Cardiac fibroblast (primary cell): ENCODE measurements at regions not wholly inside any gene's neighbourhood (a gene's known extent, or its start where the extent isn't known, plus 50 kb on each side); places are given as distances from the start of the nearest gene placed in this dataset.

Source experiments
- DNase-seq, 2 donors: peaks; one replicate each; pipeline versions ENCODE4 v3.0.0 to v3.0.0-alpha.2; 2010; ENCODE audit warnings: low read depth in 2 of 2
- H3K4me3 ChIP-seq, 2 donors: replicated peaks in 1 of 2; 1 replicate in 1 of 2; 2 replicates in 1 of 2; pipeline ENCODE4 v1.5.1; 2011; ENCODE audit warnings: low read depth in 2 of 2, low read length in 2 of 2, mild to moderate bottlenecking in 2 of 2, moderate library complexity in 1 of 2
- CTCF ChIP-seq: IDR thresholded peaks from one replicate; pipeline ENCODE4 v1.5.1; 2011; ENCODE audit warnings: low read depth, mild to moderate bottlenecking, low read length, inconsistent platforms

GRCh38 chr17:71948703-71949422, 172.0 kb upstream of the SOX9 start:
- no peak for TF ChIP-seq CTCF
- DNase-seq = no peak
- no peak overlapping the region for H3K4me3 ChIP-seq

GRCh38 chr17:71959154-71959553, 161.7 kb upstream of the SOX9 start:
- peak; percentile 17 to 30 for DNase-seq
- no peak overlapping the region for H3K4me3 ChIP-seq
- peak; percentile 57 for TF ChIP-seq CTCF

DNA sequence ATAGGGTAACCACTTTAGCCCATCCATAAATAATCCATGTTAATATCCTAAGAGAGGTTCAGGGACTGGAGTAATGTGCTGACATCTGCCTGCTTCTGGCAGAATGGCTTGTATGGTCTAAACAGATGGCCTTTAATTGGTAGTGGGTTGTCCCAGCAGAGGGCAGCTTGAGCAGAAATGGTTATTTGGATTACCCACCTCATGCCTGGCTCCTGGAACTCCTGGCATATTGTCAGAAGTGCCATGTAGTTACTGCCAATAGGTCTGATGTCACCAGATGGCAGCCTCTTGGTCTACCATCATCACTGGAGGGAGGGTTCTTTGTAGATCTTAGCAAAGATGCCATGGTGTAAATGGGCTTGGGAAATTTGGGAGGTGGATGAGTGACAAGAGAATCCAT, 157.5 kb upstream of the SOX9 start:
- no peak for TF ChIP-seq CTCF
- DNase-seq = no peak
- H3K4me3 ChIP-seq = no peak overlapping the region

GRCh38 chr17:71963791-71964190, 157.0 kb upstream of the SOX9 start:
- DNase-seq = no peak
- no peak overlapping the region for H3K4me3 ChIP-seq
- TF ChIP-seq CTCF = no peak

- no peak overlapping the region for H3K4me3 ChIP-seq
- TF ChIP-seq CTCF = no peak
- no peak for DNase-seq
These were observed 156.3 kb upstream of the SOX9 start for GRCh38 chr17:71964559-71964958.

DNA sequence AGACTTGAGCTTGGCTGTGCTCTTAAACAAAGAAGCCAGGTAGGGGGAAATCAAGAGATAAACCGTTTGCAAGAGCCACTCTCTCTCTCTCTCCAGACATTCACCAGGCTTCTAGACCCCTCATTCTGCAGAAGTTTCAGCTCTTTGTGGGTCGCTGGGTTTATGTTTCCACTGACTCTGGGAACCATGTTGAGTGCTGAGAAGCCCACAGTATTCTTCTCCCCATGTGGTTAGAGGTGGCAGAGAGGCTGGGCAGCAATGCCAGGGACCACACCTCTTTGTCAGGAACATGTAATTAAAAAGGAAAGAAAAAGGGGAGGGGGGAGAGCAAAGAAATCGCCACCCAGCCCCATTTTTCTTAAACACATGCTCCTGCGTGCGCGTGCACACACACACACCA, 154.8 kb upstream of the SOX9 start:
- TF ChIP-seq CTCF = no peak
- no peak for DNase-seq
- H3K4me3 ChIP-seq = no peak overlapping the region
